GM19468 (cell line): ENCODE measurements at regions not wholly inside any gene's neighbourhood (a gene's known extent, or its start where the extent isn't known, plus 50 kb on each side); places are given as distances from the start of the nearest gene placed in this dataset.

Source experiments
- ATAC-seq: cut with Tn5 transposase; IDR thresholded peaks from one replicate; pipeline ENCODE4 v1.9.1; 2021; ENCODE audit warnings: mild to moderate bottlenecking, moderate library complexity, moderate number of reproducible peaks; ENCODE audit not compliant: unreplicated experiment; ENCODE audit errors: extremely low read depth

GRCh38 chr7:155930527-155930926, 118.3 kb upstream of the SHH start:
- no peak for ATAC-seq

GRCh38 chr7:155930061-155930460, 117.8 kb upstream of the SHH start:
- ATAC-seq, result no peak

GRCh38 chr7:155928583-155928982, 116.3 kb upstream of the SHH start:
- no peak for ATAC-seq

- ATAC-seq, result no peak
Measured at GRCh38 chr7:155927905-155928304, 115.6 kb upstream of the SHH start.

GRCh38 chr7:155925682-155926081, 113.4 kb upstream of the SHH start:
- ATAC-seq, result no peak

GRCh38 chr7:155922067-155922816, 110.0 kb upstream of the SHH start:
- no peak for ATAC-seq

GRCh38 chr7:155921804-155922066, 109.5 kb upstream of the SHH start:
- no peak for ATAC-seq

- no peak for ATAC-seq
Measured at GRCh38 chr7:155921086-155921803, 109.0 kb upstream of the SHH start.

- ATAC-seq, result no peak
Measured at GRCh38 chr7:155920068-155920461, 107.8 kb upstream of the SHH start.

- no peak for ATAC-seq
Measured at GRCh38 chr7:155919391-155920067, 107.3 kb upstream of the SHH start.

GRCh38 chr7:155918720-155919390, 106.6 kb upstream of the SHH start:
- no peak for ATAC-seq

GRCh38 chr7:155917836-155918430, 105.7 kb upstream of the SHH start:
- no peak for ATAC-seq

- ATAC-seq, result no peak
Measured at GRCh38 chr7:155916926-155917655, 104.8 kb upstream of the SHH start.

GRCh38 chr7:155914341-155914740, 102.1 kb upstream of the SHH start:
- no peak for ATAC-seq

- ATAC-seq, result no peak
Measured at GRCh38 chr7:155913719-155914118, 101.5 kb upstream of the SHH start.

GRCh38 chr7:155913291-155913690, 101.0 kb upstream of the SHH start:
- no peak for ATAC-seq

GRCh38 chr7:155911471-155912105, 99.3 kb upstream of the SHH start:
- no peak for ATAC-seq

- ATAC-seq, result no peak
Measured at GRCh38 chr7:155908385-155908784, 96.1 kb upstream of the SHH start.

GRCh38 chr7:155907450-155908200, 95.4 kb upstream of the SHH start:
- ATAC-seq, result no peak
